ENCODE measurements at regions not wholly inside any gene's neighbourhood (a gene's known extent, or its start where the extent isn't known, plus 50 kb on each side); places are given as distances from the start of the nearest gene placed in this dataset.

DNA sequence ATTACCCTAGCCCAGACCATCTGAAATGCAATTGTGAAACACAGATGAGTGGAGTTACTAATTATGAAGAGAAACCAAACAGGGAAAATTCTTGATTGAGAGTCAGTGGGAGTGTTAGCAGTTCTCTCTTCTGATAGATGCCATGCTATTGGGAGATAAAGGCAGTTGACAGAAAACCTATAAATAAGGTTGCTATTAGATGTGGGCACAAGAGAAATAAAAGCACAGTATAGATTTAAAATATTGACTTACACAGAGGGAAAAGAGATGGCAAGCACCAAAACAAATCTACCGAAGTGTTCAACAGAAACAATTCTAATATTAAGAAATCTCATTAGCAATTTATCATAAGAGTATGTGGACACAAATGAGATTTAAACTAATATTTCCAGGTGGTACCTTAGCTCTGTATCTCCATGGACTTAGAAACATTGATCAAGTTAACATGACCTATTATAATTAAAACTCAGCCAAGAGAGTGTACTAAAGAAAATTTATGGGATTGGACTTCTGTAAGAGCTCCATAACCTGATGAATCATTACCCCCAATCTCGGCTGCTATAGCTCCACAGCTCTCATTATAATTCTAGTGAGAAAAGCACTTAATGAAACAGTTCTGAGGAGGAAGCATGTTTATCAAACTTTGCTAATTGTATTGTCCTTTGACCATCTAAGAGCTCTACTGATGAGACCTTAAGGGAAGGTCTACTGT lies 665.0 kb upstream of the RIOK2 start:
- H3K36me3 Mint-ChIP-seq (ENCODE audit: low read depth) = no peaks in the 10 kb centered on the region
- H3K27me3 Mint-ChIP-seq (ENCODE audit: insufficient read depth) = peaks cover 2% of the 10 kb centered on the region; the same call in 1 of the 2 replicates
- TF ChIP-seq, protein P1, sequence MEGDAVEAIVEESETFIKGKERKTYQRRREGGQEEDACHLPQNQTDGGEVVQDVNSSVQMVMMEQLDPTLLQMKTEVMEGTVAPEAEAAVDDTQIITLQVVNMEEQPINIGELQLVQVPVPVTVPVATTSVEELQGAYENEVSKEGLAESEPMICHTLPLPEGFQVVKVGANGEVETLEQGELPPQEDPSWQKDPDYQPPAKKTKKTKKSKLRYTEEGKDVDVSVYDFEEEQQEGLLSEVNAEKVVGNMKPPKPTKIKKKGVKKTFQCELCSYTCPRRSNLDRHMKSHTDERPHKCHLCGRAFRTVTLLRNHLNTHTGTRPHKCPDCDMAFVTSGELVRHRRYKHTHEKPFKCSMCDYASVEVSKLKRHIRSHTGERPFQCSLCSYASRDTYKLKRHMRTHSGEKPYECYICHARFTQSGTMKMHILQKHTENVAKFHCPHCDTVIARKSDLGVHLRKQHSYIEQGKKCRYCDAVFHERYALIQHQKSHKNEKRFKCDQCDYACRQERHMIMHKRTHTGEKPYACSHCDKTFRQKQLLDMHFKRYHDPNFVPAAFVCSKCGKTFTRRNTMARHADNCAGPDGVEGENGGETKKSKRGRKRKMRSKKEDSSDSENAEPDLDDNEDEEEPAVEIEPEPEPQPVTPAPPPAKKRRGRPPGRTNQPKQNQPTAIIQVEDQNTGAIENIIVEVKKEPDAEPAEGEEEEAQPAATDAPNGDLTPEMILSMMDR (IDR thresholded peaks at IDR 0.05) = no peak
- DNase-seq = no peak
- H3K27ac Mint-ChIP-seq = no peak overlapping the region
- H3K9me3 Mint-ChIP-seq = no peaks in the 10 kb centered on the region
- peaks cover 4% of the 10 kb centered on the region; the same call in 1 of the 2 replicates for H3K4me1 Mint-ChIP-seq (ENCODE audit: low read depth)
- no peak overlapping the region for H3K4me3 Mint-ChIP-seq

DNA sequence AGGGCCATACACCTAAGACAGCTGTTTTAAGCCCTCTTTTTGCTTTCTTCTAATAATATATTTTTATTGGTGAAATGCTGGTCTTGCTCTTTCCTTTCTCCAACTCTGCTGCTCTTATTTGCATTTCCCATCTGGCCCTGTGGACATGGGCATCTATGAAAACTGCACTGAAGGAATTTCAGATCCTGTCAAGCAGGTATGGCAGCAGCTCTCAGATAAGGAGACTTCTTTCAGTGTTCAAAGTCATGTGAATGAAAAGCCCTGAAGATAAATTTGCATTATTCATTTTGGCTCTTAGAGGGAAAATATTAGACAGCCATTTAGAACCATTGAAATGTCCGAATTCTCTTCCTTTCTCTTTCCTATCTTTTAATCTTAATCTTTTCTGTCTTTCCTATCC lies 668.0 kb upstream of the RIOK2 start:
- H3K9me3 Mint-ChIP-seq = no peaks in the 10 kb centered on the region
- H3K27me3 Mint-ChIP-seq (ENCODE audit: insufficient read depth) = peaks cover under 1% of the 10 kb centered on the region; the same call in 1 of the 2 replicates
- H3K4me3 Mint-ChIP-seq = no peak overlapping the region
- TF ChIP-seq, protein P1 (IDR thresholded peaks at IDR 0.05) = no peak
- no peak overlapping the region for H3K27ac Mint-ChIP-seq
- DNase-seq = no peak
- H3K4me1 Mint-ChIP-seq (ENCODE audit: low read depth) = peaks cover 19% of the 10 kb centered on the region; the same call in 1 of the 2 replicates
- no peaks in the 10 kb centered on the region for H3K36me3 Mint-ChIP-seq (ENCODE audit: low read depth)

DNA sequence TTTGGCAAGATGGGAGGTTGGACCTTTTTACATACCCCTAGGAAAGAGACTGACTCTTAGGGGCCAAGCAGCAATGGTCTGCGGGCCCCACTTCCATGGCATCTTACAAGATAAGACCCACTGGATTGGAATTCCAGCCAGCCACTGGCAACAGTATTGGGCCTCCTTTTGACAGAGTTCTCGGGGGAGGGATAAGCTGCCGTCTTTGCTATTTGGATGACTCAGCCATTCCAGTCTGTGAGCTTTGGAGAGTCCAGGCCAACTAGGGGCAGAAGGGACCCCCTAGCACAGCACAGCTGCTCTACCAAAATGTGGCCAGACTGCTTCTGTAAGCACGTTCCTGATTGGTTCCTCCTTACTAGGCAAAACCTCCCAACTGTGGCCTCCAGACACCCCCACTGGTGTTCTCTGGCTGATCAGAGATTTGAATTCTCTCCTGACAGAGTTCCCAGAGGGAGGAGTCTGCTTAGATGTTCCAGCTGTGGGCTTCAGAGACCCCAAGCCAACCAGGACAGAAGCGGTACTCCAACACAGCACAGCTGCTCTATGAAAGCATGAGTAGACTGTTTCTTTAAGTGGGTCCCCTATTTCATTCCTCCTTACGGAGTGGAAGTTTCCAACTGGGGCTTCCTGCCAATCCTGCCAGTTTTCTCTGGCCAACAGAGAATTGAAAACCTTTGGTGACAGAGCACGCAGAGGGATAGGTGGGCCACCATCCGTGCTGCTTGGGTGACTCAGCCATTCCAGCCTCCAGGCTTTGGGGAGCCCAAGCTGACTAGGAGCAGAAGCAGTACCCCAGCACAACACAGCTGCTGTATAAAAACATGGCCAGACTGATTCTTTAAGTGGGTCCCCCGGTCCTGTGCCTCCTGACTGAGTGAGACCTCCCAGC lies 672.1 kb upstream of the RIOK2 start:
- Mint-ChIP-seq H3K36me3 (ENCODE audit: low read depth) (peaks cover 11% of the 10 kb centered on the region), H3K27ac (no peak overlapping the region), H3K4me3 (no peak overlapping the region)

DNA sequence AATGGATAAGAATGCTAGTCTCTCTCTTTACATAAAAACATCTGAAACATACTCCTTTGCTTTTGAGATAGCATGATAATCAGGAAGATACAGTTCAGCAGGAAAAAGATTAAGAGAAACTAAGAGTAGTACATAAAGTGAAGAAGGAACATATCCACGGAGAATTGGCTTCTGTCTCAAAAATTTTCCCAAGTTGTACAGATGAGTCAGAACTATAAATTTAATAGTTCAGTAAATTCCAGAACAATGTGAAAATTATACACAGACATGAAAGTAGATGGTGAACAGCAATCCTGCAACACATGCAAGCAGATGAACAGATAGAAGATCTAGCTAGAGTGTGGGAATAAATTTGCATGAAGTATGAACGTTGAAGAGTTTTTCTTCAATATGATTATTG lies 691.4 kb upstream of the RIOK2 start:
- Mint-ChIP-seq H3K4me1 (ENCODE audit: low read depth) (peaks cover 10% of the 10 kb centered on the region), H3K27me3 (ENCODE audit: insufficient read depth) (no peaks in the 10 kb centered on the region), H3K9me3 (no peaks in the 10 kb centered on the region), H3K36me3 (ENCODE audit: low read depth) (no peaks in the 10 kb centered on the region), H3K4me3 (peak overlapping the region; percentile 11; the same call in 1 of the 2 replicates), H3K27ac (no peak overlapping the region; the same call in 1 of the 2 replicates)
- TF ChIP-seq, protein P1 (IDR thresholded peaks at IDR 0.05) = no peak
- peak; percentile 6 for DNase-seq

More for the DNA sequence above, 672.1 kb upstream of the RIOK2 start:
- TF ChIP-seq, protein P1 (IDR thresholded peaks at IDR 0.05) = no peak
- Mint-ChIP-seq H3K27me3 (ENCODE audit: insufficient read depth) (no peaks in the 10 kb centered on the region), H3K4me1 (ENCODE audit: low read depth) (peaks cover 19% of the 10 kb centered on the region; the same call in 1 of the 2 replicates), H3K9me3 (no peaks in the 10 kb centered on the region)
- no peak for DNase-seq

DNA sequence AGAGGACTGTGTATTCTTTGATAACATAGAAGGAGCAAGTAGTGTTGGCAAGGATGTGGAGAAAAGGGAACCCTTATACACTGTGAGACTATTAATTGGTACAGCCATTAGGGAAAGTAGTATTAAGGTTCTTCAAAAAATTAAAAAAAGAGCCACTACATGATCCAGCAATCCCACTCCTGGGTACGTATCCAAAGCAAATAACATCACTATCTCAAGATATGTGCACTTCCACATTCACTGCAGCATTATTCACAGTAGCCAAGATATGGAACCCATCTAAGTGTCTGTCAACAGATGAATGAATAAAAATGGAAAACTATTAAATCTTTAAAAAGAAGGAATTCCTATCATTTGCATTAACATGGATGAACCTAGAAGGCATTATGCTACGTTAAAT lies 693.2 kb upstream of the RIOK2 start:
- Mint-ChIP-seq H3K4me1 (ENCODE audit: low read depth) (peaks cover 10% of the 10 kb centered on the region), H3K27me3 (ENCODE audit: insufficient read depth) (no peaks in the 10 kb centered on the region), H3K27ac (no peak overlapping the region), H3K9me3 (no peaks in the 10 kb centered on the region), H3K36me3 (ENCODE audit: low read depth) (no peaks in the 10 kb centered on the region), H3K4me3 (no peak overlapping the region)
- DNase-seq = no peak
- TF ChIP-seq, protein P1 (IDR thresholded peaks at IDR 0.05) = no peak

All from HFFc6 (cell line).